GM21825 (cell line): ENCODE measurements at regions not wholly inside any gene's neighbourhood (a gene's known extent, or its start where the extent isn't known, plus 50 kb on each side); places are given as distances from the start of the nearest gene placed in this dataset.
"Not testable (repeated sequence)": the region's sequence is repeated elsewhere in the genome, so short reads cannot be mapped to it uniquely, and the experiment has no call there.

Experiments
- ATAC-seq: cut with Tn5 transposase; IDR thresholded peaks from one replicate; pipeline ENCODE4 v1.9.1; 2021; ENCODE audit warnings: mild to moderate bottlenecking, moderate library complexity; ENCODE audit not compliant: unreplicated experiment

- ATAC-seq: no peak
These were observed 299.9 kb downstream of the FZD1 start for GRCh38 chr7:91564101-91564500.

GRCh38 chr7:91564541-91564940 is 300.3 kb downstream of the FZD1 start:
- no peak for ATAC-seq

GRCh38 chr7:91565499-91566401 is 301.5 kb downstream of the FZD1 start:
- no peak for ATAC-seq

GRCh38 chr7:91566402-91566732 is 302.1 kb downstream of the FZD1 start:
- ATAC-seq: no peak

- ATAC-seq: no peak
These were observed 303.1 kb downstream of the FZD1 start for GRCh38 chr7:91567081-91568012.

GRCh38 chr7:91568138-91568537 is 303.9 kb downstream of the FZD1 start:
- ATAC-seq: no peak

GRCh38 chr7:91569728-91570457 is 305.7 kb downstream of the FZD1 start:
- no peak for ATAC-seq

GRCh38 chr7:91570560-91570959 is 306.3 kb downstream of the FZD1 start:
- ATAC-seq: no peak

GRCh38 chr7:91571601-91572000 is 307.4 kb downstream of the FZD1 start:
- no peak for ATAC-seq

GRCh38 chr7:91573405-91573804 is 307.1 kb downstream of the MTERF1 start:
- ATAC-seq: no peak

- not testable (repeated sequence) for ATAC-seq
These were observed 304.0 kb downstream of the MTERF1 start for GRCh38 chr7:91576459-91576858.

GRCh38 chr7:91579837-91580236 is 300.7 kb downstream of the MTERF1 start:
- ATAC-seq: no peak

GRCh38 chr7:91582799-91583477 is 297.6 kb downstream of the MTERF1 start:
- no peak for ATAC-seq

GRCh38 chr7:91596287-91596686 is 284.2 kb downstream of the MTERF1 start:
- ATAC-seq: no peak

GRCh38 chr7:91598791-91599190 is 281.7 kb downstream of the MTERF1 start:
- ATAC-seq: no peak

GRCh38 chr7:91600112-91600511 is 280.4 kb downstream of the MTERF1 start:
- no peak for ATAC-seq

- ATAC-seq: no peak
These were observed 276.8 kb downstream of the MTERF1 start for GRCh38 chr7:91603707-91604106.

GRCh38 chr7:91608606-91609005 is 271.9 kb downstream of the MTERF1 start:
- no peak for ATAC-seq

- ATAC-seq: no peak
These were observed 271.0 kb downstream of the MTERF1 start for GRCh38 chr7:91609525-91609924.

- no peak for ATAC-seq
These were observed 266.1 kb downstream of the MTERF1 start for GRCh38 chr7:91614431-91614830.
